GM23338 (cell line): ENCODE measurements at regions not wholly inside any gene's neighbourhood (a gene's known extent, or its start where the extent isn't known, plus 50 kb on each side); places are given as distances from the start of the nearest gene placed in this dataset.

Experiments
- ATAC-seq: fragments of 200-7000 bp; cut with Tn5 transposase; 3 replicates; pipeline ENCODE4 v1.9.1; 2020
- DNase-seq: peaks from one replicate; pipeline ENCODE4 v3.0.0-alpha.2; 2015; ENCODE audit warnings: low spot score
- H2AFZ ChIP-seq: fragments of 200-600 bp; sonication (generic); 2 replicates; pipeline ENCODE4 v1.8.0; 2016; ENCODE audit warnings: antibody characterized with exemption, mild to moderate bottlenecking, moderate library complexity
- H3F3A ChIP-seq: fragments of 200-600 bp; sonication (generic); replicated peaks from 2 replicates; pipeline ENCODE4 v1.8.0; 2017; ENCODE audit warnings: antibody characterized with exemption, mixed run types, low read depth
- H3K27ac ChIP-seq: fragments of 200-600 bp; sonication (generic); 2 replicates; pipeline ENCODE4 v1.6.1; 2016; ENCODE audit warnings: low read depth
- H3K27me3 ChIP-seq: fragments of 200-600 bp; sonication (generic); 2 replicates; pipeline ENCODE4 v1.8.0; 2016; ENCODE audit warnings: mild to moderate bottlenecking, mixed run types, moderate library complexity; ENCODE audit not compliant: insufficient read depth
- H3K36me3 ChIP-seq: fragments of 200-600 bp; sonication (generic); 2 replicates; pipeline ENCODE4 v1.8.0; 2016; ENCODE audit warnings: mild to moderate bottlenecking; ENCODE audit not compliant: insufficient read depth
- H3K4me1 ChIP-seq: fragments of 200-600 bp; sonication (generic); 2 replicates; pipeline ENCODE4 v1.8.0; 2016; ENCODE audit warnings: mild to moderate bottlenecking, moderate library complexity; ENCODE audit not compliant: insufficient read depth
- H3K4me2 ChIP-seq: fragments of 200-600 bp; sonication (generic); 2 replicates; pipeline ENCODE4 v1.7.1; 2017; ENCODE audit warnings: mixed run types
- H3K4me3 ChIP-seq: fragments of 200-600 bp; sonication (generic); 2 replicates; pipeline ENCODE4 v1.6.1; 2016; ENCODE audit warnings: mixed run types
- H3K79me2 ChIP-seq: fragments of 200-600 bp; sonication (generic); replicated peaks from 2 replicates; pipeline ENCODE4 v1.8.0; 2017; ENCODE audit warnings: mild to moderate bottlenecking; ENCODE audit not compliant: insufficient read depth
- H3K9me2 ChIP-seq: fragments of 200-600 bp; sonication (generic); 2 replicates; pipeline ENCODE4 v1.8.0; 2017; ENCODE audit not compliant: insufficient read depth
- H4K20me1 ChIP-seq: fragments of 200-600 bp; sonication (generic); replicated peaks from 2 replicates; pipeline ENCODE4 v1.8.0; 2017; ENCODE audit warnings: mild to moderate bottlenecking; ENCODE audit not compliant: insufficient read depth
- H3K27ac Mint-ChIP-seq: 2 replicates; pipeline ENCODE4 v1.8.0; 2020; ENCODE audit warnings: inconsistent platforms, mild to moderate bottlenecking, moderate library complexity, mixed read lengths
- H3K27me3 Mint-ChIP-seq: 3 replicates; pipeline ENCODE4 v1.8.0; 2022; ENCODE audit warnings: low read depth, mild to moderate bottlenecking, moderate library complexity, mixed read lengths, inconsistent platforms; ENCODE audit not compliant: insufficient read depth, poor library complexity
- H3K36me3 Mint-ChIP-seq: 3 replicates; pipeline ENCODE4 v1.8.0; 2021; ENCODE audit warnings: low read depth, mild to moderate bottlenecking, inconsistent platforms, moderate library complexity, mixed read lengths
- H3K4me1 Mint-ChIP-seq: 3 replicates; pipeline ENCODE4 v1.8.0; 2020; ENCODE audit warnings: mild to moderate bottlenecking, inconsistent platforms, mixed read lengths
- H3K4me3 Mint-ChIP-seq: 3 replicates; pipeline ENCODE4 v1.8.0; 2021; ENCODE audit warnings: moderate library complexity, mild to moderate bottlenecking, inconsistent platforms, mixed read lengths
- H3K9me3 Mint-ChIP-seq: 3 replicates; pipeline ENCODE4 v1.8.0; 2020; ENCODE audit warnings: moderate library complexity, mild to moderate bottlenecking, inconsistent platforms, mixed read lengths
- CREB1 ChIP-seq: fragments of 250-450 bp; sonication (Bioruptor Pico); IDR thresholded peaks from 2 replicates; pipeline ENCODE4 v1.5.0; 2020; ENCODE audit warnings: low read depth, mild to moderate bottlenecking, moderate library complexity
- EZH2 ChIP-seq: fragments of 200-600 bp; sonication (generic); IDR thresholded peaks from one replicate; pipeline ENCODE4 v1.8.0; 2017; ENCODE audit warnings: antibody characterized with exemption, mild to moderate bottlenecking, low read depth; ENCODE audit not compliant: unreplicated experiment
- EZH2phosphoT487 ChIP-seq: fragments of 200-600 bp; sonication (generic); IDR thresholded peaks from one replicate; pipeline ENCODE4 v1.8.1; 2018; ENCODE audit warnings: antibody characterized with exemption; ENCODE audit not compliant: unreplicated experiment
- POLR2AphosphoS5 ChIP-seq: IDR thresholded peaks from 2 replicates; pipeline ENCODE4 v1.6.1; 2016; ENCODE audit warnings: antibody characterized with exemption, low read depth
- STAT1 ChIP-seq: IDR thresholded peaks from one replicate; pipeline ENCODE4 v1.6.1; 2016; ENCODE audit warnings: antibody characterized with exemption; ENCODE audit not compliant: unreplicated experiment
- ZNF114 ChIP-seq: fragments of 250-450 bp; sonication (Bioruptor Pico); IDR thresholded peaks from 2 replicates; pipeline ENCODE4 v1.5.0; 2020; ENCODE audit warnings: mild to moderate bottlenecking, moderate library complexity
- ZNF331 ChIP-seq: fragments of 250-450 bp; sonication (Bioruptor Pico); IDR thresholded peaks from 2 replicates; pipeline ENCODE4 v1.5.0; 2020; ENCODE audit warnings: low read depth, mild to moderate bottlenecking, moderate library complexity
- TF ChIP-seq, protein P1 (sequence below): IDR thresholded peaks from 2 replicates; pipeline ENCODE4 v1.6.1; 2016; ENCODE audit warnings: antibody characterized with exemption
- TF ChIP-seq, protein P2 (sequence below): fragments of 250-450 bp; sonication (Bioruptor Pico); IDR thresholded peaks from 2 replicates; pipeline ENCODE4 v1.5.0; 2020; ENCODE audit warnings: mild to moderate bottlenecking, moderate library complexity

GRCh38 chr3:178186666-178187065, 349.6 kb upstream of the KCNMB2 start:
- Histone ChIP-seq H4K20me1 (no peaks in the 10 kb centered on the region), H3K4me1 (peaks cover 32% of the 10 kb centered on the region), H3F3A (no peaks in the 10 kb centered on the region), H3K4me2 (no peak overlapping the region), H3K79me2 (no peaks in the 10 kb centered on the region), H3K9me2 (no peaks in the 10 kb centered on the region), H3K27ac (no peak overlapping the region), H3K4me3 (no peak overlapping the region), H2AFZ (no peak overlapping the region), H3K27me3 (no peaks in the 10 kb centered on the region), H3K36me3 (no peaks in the 10 kb centered on the region)
- Mint-ChIP-seq H3K4me1 (peaks cover 22% of the 10 kb centered on the region), H3K27ac (no peak overlapping the region), H3K9me3 (no peaks in the 10 kb centered on the region), H3K27me3 (no peaks in the 10 kb centered on the region), H3K4me3 (no peak overlapping the region), H3K36me3 (no peaks in the 10 kb centered on the region)
- no peak for DNase-seq
- no peak for TF ChIP-seq ZNF331 (CRISPR knock-in tag)
- no peak for TF ChIP-seq STAT1
- TF ChIP-seq CREB1 (CRISPR knock-in tag) = no peak
- no peak for TF ChIP-seq POLR2AphosphoS5
- TF ChIP-seq EZH2phosphoT487 = no peak
- no peak for TF ChIP-seq ZNF114
- no peak for TF ChIP-seq EZH2
- TF ChIP-seq, protein P1, sequence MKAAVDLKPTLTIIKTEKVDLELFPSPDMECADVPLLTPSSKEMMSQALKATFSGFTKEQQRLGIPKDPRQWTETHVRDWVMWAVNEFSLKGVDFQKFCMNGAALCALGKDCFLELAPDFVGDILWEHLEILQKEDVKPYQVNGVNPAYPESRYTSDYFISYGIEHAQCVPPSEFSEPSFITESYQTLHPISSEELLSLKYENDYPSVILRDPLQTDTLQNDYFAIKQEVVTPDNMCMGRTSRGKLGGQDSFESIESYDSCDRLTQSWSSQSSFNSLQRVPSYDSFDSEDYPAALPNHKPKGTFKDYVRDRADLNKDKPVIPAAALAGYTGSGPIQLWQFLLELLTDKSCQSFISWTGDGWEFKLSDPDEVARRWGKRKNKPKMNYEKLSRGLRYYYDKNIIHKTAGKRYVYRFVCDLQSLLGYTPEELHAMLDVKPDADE = no peak
- TF ChIP-seq, protein P2, sequence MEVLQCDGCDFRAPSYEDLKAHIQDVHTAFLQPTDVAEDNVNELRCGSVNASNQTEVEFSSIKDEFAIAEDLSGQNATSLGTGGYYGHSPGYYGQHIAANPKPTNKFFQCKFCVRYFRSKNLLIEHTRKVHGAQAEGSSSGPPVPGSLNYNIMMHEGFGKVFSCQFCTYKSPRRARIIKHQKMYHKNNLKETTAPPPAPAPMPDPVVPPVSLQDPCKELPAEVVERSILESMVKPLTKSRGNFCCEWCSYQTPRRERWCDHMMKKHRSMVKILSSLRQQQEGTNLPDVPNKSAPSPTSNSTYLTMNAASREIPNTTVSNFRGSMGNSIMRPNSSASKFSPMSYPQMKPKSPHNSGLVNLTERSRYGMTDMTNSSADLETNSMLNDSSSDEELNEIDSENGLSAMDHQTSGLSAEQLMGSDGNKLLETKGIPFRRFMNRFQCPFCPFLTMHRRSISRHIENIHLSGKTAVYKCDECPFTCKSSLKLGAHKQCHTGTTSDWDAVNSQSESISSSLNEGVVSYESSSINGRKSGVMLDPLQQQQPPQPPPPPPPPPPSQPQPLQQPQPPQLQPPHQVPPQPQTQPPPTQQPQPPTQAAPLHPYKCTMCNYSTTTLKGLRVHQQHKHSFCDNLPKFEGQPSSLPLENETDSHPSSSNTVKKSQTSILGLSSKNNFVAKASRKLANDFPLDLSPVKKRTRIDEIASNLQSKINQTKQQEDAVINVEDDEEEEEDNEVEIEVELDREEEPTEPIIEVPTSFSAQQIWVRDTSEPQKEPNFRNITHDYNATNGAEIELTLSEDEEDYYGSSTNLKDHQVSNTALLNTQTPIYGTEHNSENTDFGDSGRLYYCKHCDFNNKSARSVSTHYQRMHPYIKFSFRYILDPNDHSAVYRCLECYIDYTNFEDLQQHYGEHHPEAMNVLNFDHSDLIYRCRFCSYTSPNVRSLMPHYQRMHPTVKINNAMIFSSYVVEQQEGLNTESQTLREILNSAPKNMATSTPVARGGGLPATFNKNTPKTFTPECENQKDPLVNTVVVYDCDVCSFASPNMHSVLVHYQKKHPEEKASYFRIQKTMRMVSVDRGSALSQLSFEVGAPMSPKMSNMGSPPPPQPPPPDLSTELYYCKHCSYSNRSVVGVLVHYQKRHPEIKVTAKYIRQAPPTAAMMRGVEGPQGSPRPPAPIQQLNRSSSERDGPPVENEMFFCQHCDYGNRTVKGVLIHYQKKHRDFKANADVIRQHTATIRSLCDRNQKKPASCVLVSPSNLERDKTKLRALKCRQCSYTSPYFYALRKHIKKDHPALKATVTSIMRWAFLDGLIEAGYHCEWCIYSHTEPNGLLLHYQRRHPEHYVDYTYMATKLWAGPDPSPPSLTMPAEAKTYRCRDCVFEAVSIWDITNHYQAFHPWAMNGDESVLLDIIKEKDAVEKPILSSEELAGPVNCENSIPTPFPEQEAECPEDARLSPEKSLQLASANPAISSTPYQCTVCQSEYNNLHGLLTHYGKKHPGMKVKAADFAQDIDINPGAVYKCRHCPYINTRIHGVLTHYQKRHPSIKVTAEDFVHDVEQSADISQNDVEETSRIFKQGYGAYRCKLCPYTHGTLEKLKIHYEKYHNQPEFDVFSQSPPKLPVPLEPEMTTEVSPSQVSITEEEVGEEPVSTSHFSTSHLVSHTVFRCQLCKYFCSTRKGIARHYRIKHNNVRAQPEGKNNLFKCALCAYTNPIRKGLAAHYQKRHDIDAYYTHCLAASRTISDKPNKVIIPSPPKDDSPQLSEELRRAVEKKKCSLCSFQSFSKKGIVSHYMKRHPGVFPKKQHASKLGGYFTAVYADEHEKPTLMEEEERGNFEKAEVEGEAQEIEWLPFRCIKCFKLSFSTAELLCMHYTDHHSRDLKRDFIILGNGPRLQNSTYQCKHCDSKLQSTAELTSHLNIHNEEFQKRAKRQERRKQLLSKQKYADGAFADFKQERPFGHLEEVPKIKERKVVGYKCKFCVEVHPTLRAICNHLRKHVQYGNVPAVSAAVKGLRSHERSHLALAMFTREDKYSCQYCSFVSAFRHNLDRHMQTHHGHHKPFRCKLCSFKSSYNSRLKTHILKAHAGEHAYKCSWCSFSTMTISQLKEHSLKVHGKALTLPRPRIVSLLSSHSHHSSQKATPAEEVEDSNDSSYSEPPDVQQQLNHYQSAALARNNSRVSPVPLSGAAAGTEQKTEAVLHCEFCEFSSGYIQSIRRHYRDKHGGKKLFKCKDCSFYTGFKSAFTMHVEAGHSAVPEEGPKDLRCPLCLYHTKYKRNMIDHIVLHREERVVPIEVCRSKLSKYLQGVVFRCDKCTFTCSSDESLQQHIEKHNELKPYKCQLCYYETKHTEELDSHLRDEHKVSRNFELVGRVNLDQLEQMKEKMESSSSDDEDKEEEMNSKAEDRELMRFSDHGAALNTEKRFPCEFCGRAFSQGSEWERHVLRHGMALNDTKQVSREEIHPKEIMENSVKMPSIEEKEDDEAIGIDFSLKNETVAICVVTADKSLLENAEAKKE (CRISPR knock-in tag) = no peak
- no peak for ATAC-seq
